ENCODE measurements at regions not wholly inside any gene's neighbourhood (a gene's known extent, or its start where the extent isn't known, plus 50 kb on each side); places are given as distances from the start of the nearest gene placed in this dataset.

- Mint-ChIP-seq H3K27ac (no peak overlapping the region), H3K4me1 (no peaks in the 10 kb centered on the region), H3K9me3 (no peaks in the 10 kb centered on the region), H3K4me3 (no peak overlapping the region), H3K27me3 (no peaks in the 10 kb centered on the region), H3K36me3 (ENCODE audit: low read depth) (no peaks in the 10 kb centered on the region)
- TF ChIP-seq CTCF (IDR thresholded peaks at IDR 0.05) = no peak
- ATAC-seq (ENCODE audit: low read depth) (no peak), DNase-seq (no peak)
- CTCF ChIA-PET = no interaction called here
- intact Hi-C loops (cut with micrococcal nuclease) = no loop called here
- POLR2A ChIA-PET = no interaction called here
Observed at GRCh38 chr9:85225180-85225579, 516.6 kb downstream of the AGTPBP1 start.

GRCh38 chr9:85224729-85225128 is 517.0 kb downstream of the AGTPBP1 start:
- Mint-ChIP-seq H3K27me3 (no peaks in the 10 kb centered on the region), H3K4me3 (no peak overlapping the region), H3K27ac (no peak overlapping the region), H3K36me3 (ENCODE audit: low read depth) (no peaks in the 10 kb centered on the region), H3K9me3 (no peaks in the 10 kb centered on the region), H3K4me1 (no peaks in the 10 kb centered on the region)
- intact Hi-C loops (cut with micrococcal nuclease) = no loop called here
- DNase-seq = no peak
- POLR2A ChIA-PET = no interaction called here
- TF ChIP-seq CTCF (IDR thresholded peaks at IDR 0.05) = no peak
- no peak for ATAC-seq (ENCODE audit: low read depth)
- CTCF ChIA-PET = no interaction called here

GRCh38 chr9:85224301-85224700 is 517.5 kb downstream of the AGTPBP1 start:
- Mint-ChIP-seq H3K9me3 (no peaks in the 10 kb centered on the region), H3K27ac (no peak overlapping the region), H3K4me3 (no peak overlapping the region), H3K4me1 (no peaks in the 10 kb centered on the region), H3K36me3 (ENCODE audit: low read depth) (no peaks in the 10 kb centered on the region), H3K27me3 (no peaks in the 10 kb centered on the region)
- POLR2A ChIA-PET = no interaction called here
- ATAC-seq (ENCODE audit: low read depth) (no peak), DNase-seq (no peak)
- no peak for TF ChIP-seq CTCF (IDR thresholded peaks at IDR 0.05)
- intact Hi-C loops (cut with micrococcal nuclease) = no loop called here
- CTCF ChIA-PET = no interaction called here

- TF ChIP-seq CTCF (IDR thresholded peaks at IDR 0.05) = no peak
- intact Hi-C loops (cut with micrococcal nuclease) = no loop called here
- ChIA-PET POLR2A (no interaction called here), CTCF (no interaction called here)
- no peak for DNase-seq
- Mint-ChIP-seq H3K9me3 (no peaks in the 10 kb centered on the region), H3K36me3 (ENCODE audit: low read depth) (no peaks in the 10 kb centered on the region), H3K27ac (no peak overlapping the region), H3K4me3 (no peak overlapping the region), H3K27me3 (no peaks in the 10 kb centered on the region), H3K4me1 (no peaks in the 10 kb centered on the region)
- no peak for ATAC-seq (ENCODE audit: low read depth)
Observed at GRCh38 chr9:85223506-85224125, 518.1 kb downstream of the AGTPBP1 start.

- CTCF ChIA-PET = no interaction called here
- H3K27ac Mint-ChIP-seq = no peak overlapping the region
- no peaks in the 10 kb centered on the region for H3K27me3 Mint-ChIP-seq
Observed at GRCh38 chr9:85216601-85217000, 525.2 kb downstream of the AGTPBP1 start.

More at GRCh38 chr9:85216601-85217000, 525.2 kb downstream of the AGTPBP1 start:
- Mint-ChIP-seq H3K36me3 (ENCODE audit: low read depth) (no peaks in the 10 kb centered on the region), H3K4me3 (no peak overlapping the region), H3K9me3 (no peaks in the 10 kb centered on the region), H3K4me1 (no peaks in the 10 kb centered on the region)
- DNase-seq (no peak), ATAC-seq (ENCODE audit: low read depth) (no peak)
- POLR2A ChIA-PET = no interaction called here
- intact Hi-C loops (cut with micrococcal nuclease) = no loop called here
- TF ChIP-seq CTCF (IDR thresholded peaks at IDR 0.05) = no peak
